SK-N-DZ (cell line): ENCODE measurements at regions not wholly inside any gene's neighbourhood (a gene's known extent, or its start where the extent isn't known, plus 50 kb on each side); places are given as distances from the start of the nearest gene placed in this dataset.
"Not testable (repeated sequence)": the region's sequence is repeated elsewhere in the genome, so short reads cannot be mapped to it uniquely, and the experiment has no call there.

Experiments used
- DNase-seq: peaks from one replicate; pipeline ENCODE4 v3.0.0-alpha.2; 2015; ENCODE audit warnings: low spot score

DNA sequence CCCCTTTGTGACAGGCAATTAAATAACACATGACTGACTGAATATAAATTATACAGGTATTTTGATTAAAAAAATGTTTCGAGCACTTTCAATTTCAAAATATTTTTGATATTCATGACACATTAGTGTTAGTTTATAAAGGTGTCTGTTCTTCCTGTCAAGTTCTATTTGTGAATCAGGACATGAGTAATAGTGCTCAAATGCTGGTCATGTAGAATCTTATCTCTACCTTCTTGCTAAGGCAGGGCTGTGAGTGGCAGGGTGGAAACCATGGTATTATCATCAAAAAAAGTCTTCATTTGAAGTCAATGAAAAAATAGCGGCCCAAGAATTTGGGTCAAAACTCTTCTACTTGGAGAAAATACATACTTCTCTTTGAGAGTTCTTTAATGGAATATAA is 250.2 kb downstream of the DACT1 start:
- DNase-seq, result no peak

- no peak for DNase-seq
Observed at GRCh38 chr14:58898655-58899316, 261.0 kb downstream of the DACT1 start.

- DNase-seq, result no peak
Observed at GRCh38 chr14:58899317-58899713, 261.6 kb downstream of the DACT1 start.

DNA sequence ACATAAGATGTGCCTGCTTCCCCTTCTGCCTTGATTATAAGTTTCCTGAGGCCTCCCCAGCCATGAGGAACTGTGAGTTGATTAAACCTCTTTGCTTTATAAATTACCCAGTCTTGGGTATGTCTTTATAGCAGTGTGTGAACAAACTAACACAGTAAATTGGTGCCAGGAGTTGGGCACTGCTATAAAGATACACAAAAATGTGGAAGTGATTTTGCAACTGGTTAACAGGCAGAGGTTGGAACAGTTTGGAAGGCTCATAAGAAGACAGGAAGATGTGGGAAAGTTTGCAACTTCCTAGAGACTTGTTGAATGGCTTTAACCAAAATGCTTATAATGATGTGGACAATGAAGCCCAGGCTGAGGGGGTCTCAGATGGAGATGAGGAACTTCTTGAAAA is 264.1 kb downstream of the DACT1 start:
- no peak for DNase-seq

DNA sequence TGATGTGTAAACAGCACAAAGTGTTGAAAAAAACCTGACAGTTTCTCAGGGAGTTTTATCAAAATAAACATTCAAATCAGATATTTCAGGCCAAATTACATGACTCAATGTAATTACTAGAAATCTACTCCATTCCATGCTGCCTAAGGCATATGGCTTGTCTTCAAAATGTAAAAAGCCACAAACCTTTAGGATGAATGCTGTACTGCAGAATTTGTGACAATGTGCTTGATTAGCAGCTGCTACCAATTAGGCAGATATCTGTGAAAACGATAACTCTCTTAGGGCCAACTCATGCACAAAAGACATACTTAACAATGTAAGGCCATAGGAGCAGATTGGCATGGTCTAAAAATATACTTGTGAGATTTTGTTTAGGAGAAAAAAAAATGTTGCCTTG is 267.0 kb downstream of the DACT1 start:
- DNase-seq, result no peak

- DNase-seq, result no peak
Observed at GRCh38 chr14:58907803-58908202, 270.0 kb downstream of the DACT1 start.

DNA sequence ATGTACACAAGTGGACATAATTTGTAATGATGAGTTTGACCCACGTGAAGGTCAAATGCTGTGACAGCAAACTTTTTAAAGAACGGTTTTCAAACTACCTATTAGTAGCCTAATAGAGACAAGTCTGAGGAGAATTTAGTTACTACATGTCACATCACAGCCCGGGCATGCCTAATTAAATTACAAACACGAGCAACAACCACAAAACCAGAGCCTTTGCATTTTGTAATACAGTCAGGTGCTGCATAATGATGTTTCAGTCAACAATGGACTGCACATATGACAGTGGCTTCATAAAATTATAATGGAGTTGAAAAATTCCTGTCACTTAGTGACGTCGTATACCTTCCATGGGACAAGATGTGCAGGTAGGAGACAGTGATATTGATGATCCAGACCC is 274.5 kb downstream of the DACT1 start:
- DNase-seq, result no peak

DNA sequence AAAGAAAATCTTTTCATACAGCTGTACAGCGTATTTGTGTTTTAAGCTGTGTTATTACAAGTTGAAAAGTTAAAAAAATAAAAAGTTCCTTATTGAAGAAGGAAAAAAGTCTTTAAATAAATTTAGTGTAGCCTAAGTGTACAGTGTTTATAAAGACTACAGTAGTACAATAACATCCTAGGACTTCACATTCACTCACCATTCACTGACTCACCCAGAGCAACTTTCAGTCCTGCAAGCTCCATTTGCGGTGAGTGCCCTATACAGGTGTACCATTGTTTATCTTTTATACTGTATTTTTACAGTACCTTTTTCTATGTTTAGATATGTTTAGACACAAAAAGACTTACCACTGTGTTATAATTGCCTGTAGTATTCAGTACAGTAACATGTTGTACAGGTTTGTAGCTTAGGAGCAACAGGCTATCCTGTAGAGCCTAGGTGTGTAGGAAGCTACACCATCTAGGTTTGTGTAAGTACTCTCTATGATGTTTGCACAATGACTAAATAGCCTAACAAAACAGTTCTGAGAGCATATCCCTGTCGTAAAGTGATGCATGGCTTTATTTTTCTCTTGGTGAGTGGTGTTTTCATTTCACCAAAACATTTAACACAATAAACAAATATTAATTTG is 275.2 kb downstream of the DACT1 start:
- no peak for DNase-seq

DNA sequence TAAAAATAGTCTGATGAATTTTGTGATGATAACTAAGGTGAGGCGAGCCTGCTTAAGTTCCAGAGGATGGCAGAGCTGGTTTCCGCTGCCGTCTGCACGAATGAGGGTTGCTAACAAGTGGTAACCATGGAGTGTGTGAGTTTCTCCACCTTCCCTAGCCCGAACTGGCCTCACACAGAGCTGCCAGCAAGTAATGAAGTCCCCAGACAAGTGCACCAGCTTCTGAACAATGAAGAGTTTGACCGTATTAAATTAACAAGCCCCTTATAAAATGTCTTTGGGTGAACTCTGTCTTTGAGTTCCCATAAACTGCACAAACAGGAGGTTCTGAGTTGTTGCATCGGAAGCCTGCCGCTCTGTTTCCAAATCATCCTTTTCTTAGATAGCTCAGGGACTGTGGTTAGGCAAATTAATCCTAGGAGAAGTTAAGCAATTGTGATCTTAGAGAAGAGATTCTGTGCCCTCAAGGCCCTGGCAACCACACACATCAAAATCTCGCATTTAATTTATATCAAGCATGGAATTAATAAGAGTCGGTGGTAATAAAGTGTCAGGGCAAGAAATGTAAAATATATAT is 274.1 kb upstream of the DAAM1 start:
- no peak for DNase-seq

- DNase-seq, result no peak
Observed at GRCh38 chr14:58915646-58916045, 272.8 kb upstream of the DAAM1 start.

DNA sequence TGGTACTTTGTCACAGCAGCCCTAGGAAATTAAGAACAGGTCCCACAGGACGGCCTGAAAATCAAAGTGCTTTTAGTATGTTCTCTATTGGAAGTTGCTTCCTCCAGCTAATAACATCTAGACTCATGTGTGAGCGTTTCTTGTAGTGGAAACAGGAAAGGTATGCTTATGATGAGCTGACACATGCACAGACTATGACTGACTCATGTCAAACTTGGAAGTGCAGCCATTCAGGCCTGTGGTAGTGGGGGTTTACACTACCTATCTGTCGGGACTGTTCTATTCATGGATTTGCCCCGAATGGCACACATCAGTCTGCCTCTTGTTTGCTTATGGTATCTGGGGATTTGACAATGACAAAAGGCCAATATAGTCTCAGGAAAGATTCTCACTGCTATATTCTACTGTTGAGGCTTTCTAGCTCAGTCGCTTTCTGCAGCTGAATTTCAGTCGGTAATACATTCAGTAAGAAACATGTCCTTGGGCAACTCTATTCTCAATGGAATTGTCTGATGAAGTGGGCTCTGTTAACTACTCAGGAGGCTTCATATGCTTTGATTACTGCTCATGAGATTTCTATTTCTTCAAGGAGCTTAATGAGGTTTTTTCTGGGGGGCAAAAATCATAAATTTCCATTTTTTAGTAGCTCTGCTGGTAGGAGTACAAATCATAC is 270.3 kb upstream of the DAAM1 start:
- DNase-seq, result no peak

DNA sequence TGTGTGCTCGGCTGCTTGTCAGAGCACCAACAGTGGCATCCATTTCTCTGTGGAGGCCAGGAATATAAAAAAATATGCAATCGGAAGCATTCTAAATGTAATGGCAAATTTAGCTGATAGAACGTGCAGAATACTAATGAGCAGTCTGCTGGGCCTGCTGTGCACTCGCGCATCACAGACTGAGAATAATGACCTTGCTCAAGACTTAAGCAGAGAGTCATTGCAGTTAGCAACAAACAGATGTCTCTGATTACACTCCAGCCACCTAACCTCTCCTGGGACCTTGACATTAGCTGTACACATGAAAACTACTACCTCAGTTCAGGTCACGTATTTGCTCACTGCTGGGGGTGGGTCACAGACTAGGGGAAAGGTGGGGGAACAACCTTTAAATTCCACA is 269.2 kb upstream of the DAAM1 start:
- peak; percentile 31 for DNase-seq

DNA sequence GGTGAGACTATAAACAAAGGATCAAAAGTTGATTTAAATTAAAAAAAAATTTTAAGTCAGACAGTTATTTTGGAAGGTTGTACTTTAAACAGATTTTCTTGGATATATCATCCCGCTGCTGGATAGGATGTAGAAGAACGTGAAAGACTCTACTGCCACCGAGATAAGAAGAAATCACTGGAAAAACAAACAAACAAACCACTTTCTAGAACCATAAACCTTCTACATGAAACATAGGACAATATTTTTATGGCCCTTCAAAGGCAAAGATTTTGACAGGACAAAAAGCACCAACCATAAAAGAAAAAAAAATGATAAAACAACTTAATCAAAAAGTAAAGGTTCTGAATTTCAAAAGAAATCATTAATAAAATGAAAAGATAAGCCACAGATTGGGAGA is 268.2 kb upstream of the DAAM1 start:
- no peak for DNase-seq

GRCh38 chr14:58922201-58922940 is 266.1 kb upstream of the DAAM1 start:
- not testable (repeated sequence) for DNase-seq

DNA sequence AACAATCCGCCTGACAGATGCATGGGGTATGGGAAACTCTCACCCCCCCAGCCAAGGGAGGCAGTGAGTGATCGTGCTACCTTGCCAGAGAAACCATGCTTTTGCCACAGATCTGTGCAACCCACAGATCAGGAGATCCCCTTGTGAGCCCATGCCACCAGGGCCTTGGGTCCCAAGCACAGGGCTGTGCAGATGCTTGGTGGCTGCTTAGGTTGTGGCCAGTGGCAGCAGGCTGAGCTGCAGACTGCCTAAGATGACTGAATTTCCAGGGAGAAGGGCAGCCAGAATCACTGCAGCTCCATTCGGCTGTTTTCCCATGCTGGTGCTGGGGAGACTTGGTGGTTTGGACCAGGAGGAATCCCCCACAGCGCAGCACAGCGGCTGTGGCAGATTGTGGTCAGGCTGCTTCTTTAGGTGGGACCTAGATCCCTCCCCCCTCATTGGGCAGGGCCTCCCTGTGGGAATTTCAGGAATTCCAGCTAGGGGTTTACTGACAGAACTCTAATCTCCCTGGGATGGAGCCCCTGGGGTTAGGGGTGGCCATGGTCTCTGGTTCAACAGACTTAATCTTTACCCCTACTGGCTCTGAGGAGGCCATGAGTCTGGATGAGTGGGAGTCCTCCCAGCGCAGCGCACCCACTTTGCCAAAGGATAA is 264.6 kb upstream of the DAAM1 start:
- DNase-seq, result no peak

DNA sequence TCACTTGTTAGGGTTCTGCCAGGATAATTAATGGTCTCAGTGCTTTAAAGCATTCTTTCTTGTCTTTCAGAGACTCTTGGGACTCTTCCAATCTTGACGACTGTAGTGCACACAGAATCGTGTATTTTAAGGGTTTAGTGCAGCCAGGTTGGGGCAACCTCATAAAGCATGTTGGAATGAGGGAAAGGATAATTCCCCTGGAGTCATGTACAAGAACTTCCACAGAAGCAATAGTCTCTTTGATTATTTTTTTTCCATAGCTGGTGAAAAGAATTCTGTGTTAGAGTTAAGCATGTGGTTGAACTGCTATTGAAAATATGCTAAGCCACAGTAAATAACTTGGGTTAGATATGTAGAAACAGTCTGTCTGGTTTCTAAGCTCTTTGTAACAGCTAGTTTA is 246.8 kb upstream of the DAAM1 start:
- no peak for DNase-seq

- no peak for DNase-seq
Observed at GRCh38 chr14:58942516-58942915, 246.0 kb upstream of the DAAM1 start.

- DNase-seq, result peak; percentile 42
Observed at GRCh38 chr14:58944343-58944967, 244.0 kb upstream of the DAAM1 start.

- DNase-seq, result no peak
Observed at GRCh38 chr14:58944968-58945356, 243.5 kb upstream of the DAAM1 start.

DNA sequence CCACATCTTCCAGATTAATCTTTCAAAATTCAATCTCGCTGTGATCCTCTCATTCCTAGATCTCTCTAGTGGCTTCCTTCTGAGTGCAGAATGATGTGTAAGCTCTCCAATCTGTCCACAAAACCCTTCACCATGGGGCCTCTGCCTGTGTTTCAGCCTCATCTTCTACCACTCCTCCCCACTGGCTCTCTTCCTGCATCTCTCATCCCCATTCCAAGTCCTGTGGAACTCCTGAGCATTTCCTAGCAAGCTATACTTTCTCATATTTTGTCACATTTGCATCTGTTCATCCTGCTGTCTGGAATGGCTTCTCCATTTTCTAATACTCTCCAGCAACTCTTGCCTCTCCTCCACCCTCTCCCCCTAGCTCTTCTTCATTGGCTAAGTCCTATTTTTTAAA is 242.0 kb upstream of the DAAM1 start:
- no peak for DNase-seq

GRCh38 chr14:58947156-58947555 is 241.3 kb upstream of the DAAM1 start:
- DNase-seq, result no peak
